ENCODE measurements at regions not wholly inside any gene's neighbourhood (a gene's known extent, or its start where the extent isn't known, plus 50 kb on each side); places are given as distances from the start of the nearest gene placed in this dataset.

DNA sequence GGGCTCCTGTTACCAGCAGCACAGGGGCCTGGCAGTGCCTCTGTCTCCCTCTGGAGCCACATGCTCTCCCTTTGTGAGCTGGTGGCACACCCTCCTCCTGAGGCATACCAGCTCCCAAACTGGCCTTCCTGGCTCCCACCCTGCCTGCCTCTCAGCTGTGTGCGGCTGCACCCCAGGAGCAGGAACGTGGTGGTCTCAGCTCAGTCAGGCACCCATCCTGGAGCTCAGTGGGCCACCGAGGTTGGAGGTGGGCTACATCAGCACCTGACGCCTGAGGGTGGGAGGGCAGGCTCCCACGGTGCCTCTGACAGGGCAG is 85.9 kb upstream of the NKX1-1 start:
- H3K4me2 ChIP-seq (ENCODE audit: low read length), result no peak overlapping the region
- H3K4me1 Mint-ChIP-seq (ENCODE audit: low read depth, unreplicated experiment), result no peaks in the 10 kb centered on the region
- no peak overlapping the region for H3K27ac ChIP-seq (ENCODE audit: low read depth, low read length)
- no peaks in the 10 kb centered on the region for H3K36me3 Mint-ChIP-seq (ENCODE audit: low read depth, unreplicated experiment)
- H3K4me3 Mint-ChIP-seq (ENCODE audit: unreplicated experiment), result no peak overlapping the region
- H3K79me2 ChIP-seq (ENCODE audit: insufficient read depth, low read length), result no peaks in the 10 kb centered on the region
- no peak overlapping the region for H2AFZ ChIP-seq (ENCODE audit: low read depth, low read length)
- H3K4me1 ChIP-seq (ENCODE audit: insufficient read depth, low read length), result no peaks in the 10 kb centered on the region
- no peaks in the 10 kb centered on the region for H3K27me3 ChIP-seq (ENCODE audit: insufficient read depth, low read length)
- peaks cover 2% of the 10 kb centered on the region for H3K9me3 ChIP-seq (ENCODE audit: insufficient read depth, low read depth, low read length)
- no peak overlapping the region for H3K4me3 ChIP-seq (ENCODE audit: insufficient read depth, low read depth, low read length)
- H4K20me1 ChIP-seq (ENCODE audit: insufficient read depth, low read length), result no peaks in the 10 kb centered on the region
- H3K9ac ChIP-seq (ENCODE audit: low read length), result no peak overlapping the region
- FAIRE-seq, result no peak
- DNase-seq (ENCODE audit: low read depth), result no peak
- no peaks in the 10 kb centered on the region for H3K36me3 ChIP-seq (ENCODE audit: insufficient read depth, low read length)
- TF ChIP-seq EZH2 (IDR thresholded peaks at IDR 0.05; ENCODE audit: insufficient read depth, low read length) (no peak), CTCF (IDR thresholded peaks at IDR 0.05; ENCODE audit: insufficient read depth, low read depth, low read length) (no peak)
- no peak overlapping the region for H3K27ac Mint-ChIP-seq (ENCODE audit: unreplicated experiment)
- peaks cover 30% of the 10 kb centered on the region for H3K27me3 Mint-ChIP-seq (ENCODE audit: low read depth, unreplicated experiment)
- peaks cover 5% of the 10 kb centered on the region for H3K9me3 Mint-ChIP-seq (ENCODE audit: unreplicated experiment)

GRCh38 chr4:1491328-1492141 is 85.3 kb upstream of the NKX1-1 start:
- DNase-seq (ENCODE audit: low read depth) (no peak), FAIRE-seq (no peak)
- Mint-ChIP-seq H3K27ac (ENCODE audit: unreplicated experiment) (no peak overlapping the region), H3K9me3 (ENCODE audit: unreplicated experiment) (peaks cover 7% of the 10 kb centered on the region), H3K4me3 (ENCODE audit: unreplicated experiment) (no peak overlapping the region), H3K27me3 (ENCODE audit: low read depth, unreplicated experiment) (peaks cover 31% of the 10 kb centered on the region), H3K36me3 (ENCODE audit: low read depth, unreplicated experiment) (peaks cover 2% of the 10 kb centered on the region), H3K4me1 (ENCODE audit: low read depth, unreplicated experiment) (peaks cover 1% of the 10 kb centered on the region)
- Histone ChIP-seq H3K4me3 (ENCODE audit: insufficient read depth, low read depth, low read length) (no peak overlapping the region), H3K36me3 (ENCODE audit: insufficient read depth, low read length) (no peaks in the 10 kb centered on the region), H3K27ac (ENCODE audit: low read depth, low read length) (no peak overlapping the region), H3K4me2 (ENCODE audit: low read length) (no peak overlapping the region), H3K4me1 (ENCODE audit: insufficient read depth, low read length) (no peaks in the 10 kb centered on the region), H2AFZ (ENCODE audit: low read depth, low read length) (no peak overlapping the region), H3K9ac (ENCODE audit: low read length) (no peak overlapping the region), H3K27me3 (ENCODE audit: insufficient read depth, low read length) (no peaks in the 10 kb centered on the region), H4K20me1 (ENCODE audit: insufficient read depth, low read length) (no peaks in the 10 kb centered on the region), H3K79me2 (ENCODE audit: insufficient read depth, low read length) (no peaks in the 10 kb centered on the region), H3K9me3 (ENCODE audit: insufficient read depth, low read depth, low read length) (peaks cover 3% of the 10 kb centered on the region)
- TF ChIP-seq CTCF (IDR thresholded peaks at IDR 0.05; ENCODE audit: insufficient read depth, low read depth, low read length), result no peak
- no peak for TF ChIP-seq EZH2 (IDR thresholded peaks at IDR 0.05; ENCODE audit: insufficient read depth, low read length)

- peaks cover 12% of the 10 kb centered on the region for H3K9me3 Mint-ChIP-seq (ENCODE audit: unreplicated experiment)
- H3K4me2 ChIP-seq (ENCODE audit: low read length), result no peak overlapping the region
- H3K27me3 ChIP-seq (ENCODE audit: insufficient read depth, low read length), result no peaks in the 10 kb centered on the region
- H3K79me2 ChIP-seq (ENCODE audit: insufficient read depth, low read length), result no peaks in the 10 kb centered on the region
- no peak overlapping the region for H3K4me3 ChIP-seq (ENCODE audit: insufficient read depth, low read depth, low read length)
- FAIRE-seq, result no peak
- TF ChIP-seq EZH2 (IDR thresholded peaks at IDR 0.05; ENCODE audit: insufficient read depth, low read length), result no peak
- no peak for TF ChIP-seq CTCF (IDR thresholded peaks at IDR 0.05; ENCODE audit: insufficient read depth, low read depth, low read length)
- no peak overlapping the region for H3K27ac ChIP-seq (ENCODE audit: low read depth, low read length)
- no peak overlapping the region for H3K4me3 Mint-ChIP-seq (ENCODE audit: unreplicated experiment)
- DNase-seq (ENCODE audit: low read depth), result no peak
- H3K36me3 ChIP-seq (ENCODE audit: insufficient read depth, low read length), result no peaks in the 10 kb centered on the region
- H3K4me1 ChIP-seq (ENCODE audit: insufficient read depth, low read length), result no peaks in the 10 kb centered on the region
- H4K20me1 ChIP-seq (ENCODE audit: insufficient read depth, low read length), result no peaks in the 10 kb centered on the region
- H3K4me1 Mint-ChIP-seq (ENCODE audit: low read depth, unreplicated experiment), result peaks cover 3% of the 10 kb centered on the region
- peaks cover 37% of the 10 kb centered on the region for H3K27me3 Mint-ChIP-seq (ENCODE audit: low read depth, unreplicated experiment)
- H3K36me3 Mint-ChIP-seq (ENCODE audit: low read depth, unreplicated experiment), result peaks cover 3% of the 10 kb centered on the region
- no peak overlapping the region for H3K9ac ChIP-seq (ENCODE audit: low read length)
- H3K9me3 ChIP-seq (ENCODE audit: insufficient read depth, low read depth, low read length), result peaks cover 3% of the 10 kb centered on the region
- H2AFZ ChIP-seq (ENCODE audit: low read depth, low read length), result no peak overlapping the region
- peak overlapping the region; percentile 34 for H3K27ac Mint-ChIP-seq (ENCODE audit: unreplicated experiment)
Measured at GRCh38 chr4:1490654-1491327, 84.5 kb upstream of the NKX1-1 start.

Data from astrocyte (in vitro differentiated cells and primary cell).